OCI-LY1 (cell line): ENCODE measurements at regions not wholly inside any gene's neighbourhood (a gene's known extent, or its start where the extent isn't known, plus 50 kb on each side); places are given as distances from the start of the nearest gene placed in this dataset.

ENCODE experiments used
- H2AFZ ChIP-seq: fragments of 200-600 bp; sonication (generic), shearing (Covaris generic); 2 replicates; pipeline ENCODE4 v1.6.0; 2014; ENCODE audit warnings: antibody characterized with exemption, mild to moderate bottlenecking, low read length
- H3F3A ChIP-seq: fragments of 200-600 bp; sonication (generic), shearing (Covaris generic); 2 replicates; pipeline ENCODE4 v1.6.0; 2014; ENCODE audit warnings: mild to moderate bottlenecking, antibody characterized with exemption, low read length, moderate library complexity; ENCODE audit not compliant: insufficient read depth
- H3K27ac ChIP-seq: fragments of 200-600 bp; sonication (generic); 2 replicates; pipeline ENCODE4 v1.5.1; 2014; ENCODE audit warnings: low read length, mixed run types, mild to moderate bottlenecking, low read depth; ENCODE audit not compliant: poor library complexity, severe bottlenecking
- H3K27me3 ChIP-seq: fragments of 200-600 bp; sonication (generic); 2 replicates; pipeline ENCODE4 v1.6.0; 2014; ENCODE audit warnings: antibody characterized with exemption, mild to moderate bottlenecking, low read length, moderate library complexity; ENCODE audit not compliant: insufficient read depth
- H3K36me3 ChIP-seq: fragments of 200-600 bp; sonication (generic); 2 replicates; pipeline ENCODE4 v1.6.1; 2014; ENCODE audit warnings: mild to moderate bottlenecking, antibody characterized with exemption, low read length, moderate library complexity, mixed read lengths; ENCODE audit not compliant: insufficient read depth
- H3K4me1 ChIP-seq: fragments of 200-600 bp; sonication (generic); 2 replicates; pipeline ENCODE4 v1.5.1; 2014; ENCODE audit warnings: mild to moderate bottlenecking, low read length, moderate library complexity; ENCODE audit not compliant: insufficient read depth, severe bottlenecking
- H3K4me2 ChIP-seq: fragments of 200-600 bp; sonication (generic), shearing (Covaris generic); 2 replicates; pipeline ENCODE4 v1.6.1; 2014; ENCODE audit warnings: low read length
- H3K4me3 ChIP-seq: fragments of 200-600 bp; sonication (generic); 2 replicates; pipeline ENCODE4 v1.5.1; 2014; ENCODE audit warnings: low read length, low read depth, mild to moderate bottlenecking, mixed read lengths; ENCODE audit not compliant: poor library complexity, severe bottlenecking
- H3K79me2 ChIP-seq: fragments of 200-600 bp; shearing (Covaris generic); 2 replicates; pipeline ENCODE4 v1.6.1; 2016; ENCODE audit warnings: mixed run types, low read length, mixed read lengths; ENCODE audit not compliant: insufficient read depth
- H3K9ac ChIP-seq: fragments of 200-600 bp; sonication (generic), shearing (Covaris generic); 2 replicates; pipeline ENCODE4 v1.6.1; 2014; ENCODE audit warnings: mild to moderate bottlenecking, low read length, mixed read lengths
- H3K9me2 ChIP-seq: fragments of 200-600 bp; sonication (generic), shearing (Covaris generic); 2 replicates; pipeline ENCODE4 v1.6.1; 2014; ENCODE audit warnings: low read depth, mild to moderate bottlenecking, low read length, mixed read lengths
- H3K9me3 ChIP-seq: fragments of 200-600 bp; shearing (Covaris generic); 2 replicates; pipeline ENCODE4 v1.6.1; 2014; ENCODE audit warnings: low read length, mixed read lengths
- H4K20me1 ChIP-seq: fragments of 200-600 bp; sonication (generic), shearing (Covaris generic); 2 replicates; pipeline ENCODE4 v1.6.0; 2016; ENCODE audit warnings: mild to moderate bottlenecking, low read length; ENCODE audit not compliant: insufficient read depth
- EZH2 ChIP-seq: fragments of 200-600 bp; sonication (generic), shearing (Covaris generic); IDR thresholded peaks from 2 replicates; pipeline ENCODE4 v1.8.0; 2017; ENCODE audit warnings: borderline replicate concordance, mixed run types, mild to moderate bottlenecking, antibody characterized with exemption, low read length, moderate library complexity, mixed read lengths
- TF ChIP-seq, protein P1 (sequence below): fragments of 200-600 bp; sonication (generic), shearing (Covaris generic); IDR thresholded peaks from 2 replicates; pipeline ENCODE4 v1.5.1; 2017; ENCODE audit warnings: mild to moderate bottlenecking, antibody characterized with exemption, low read length, moderate library complexity, mixed read lengths

DNA sequence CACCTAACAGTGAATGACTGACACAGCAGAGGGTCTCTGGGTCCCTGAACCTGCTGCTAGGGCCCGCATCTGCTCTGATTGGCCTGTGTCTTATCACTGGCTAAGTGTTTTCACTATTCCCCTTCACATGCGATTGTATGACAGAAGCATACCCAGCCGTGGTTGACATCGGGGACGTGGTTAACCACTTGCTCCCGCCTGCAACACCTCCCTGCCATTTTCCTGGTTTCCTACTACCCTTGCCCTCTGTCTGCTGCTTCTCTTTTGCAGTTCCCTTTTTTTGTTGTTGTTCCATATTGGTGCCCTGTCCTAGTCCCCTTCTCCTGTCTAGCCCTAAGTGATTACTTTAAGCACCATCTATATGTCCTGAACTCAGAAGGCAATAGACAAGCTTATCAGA lies 177.0 kb downstream of the RGS9 start:
- H3F3A ChIP-seq = no peaks in the 10 kb centered on the region
- H2AFZ ChIP-seq = no peak overlapping the region
- no peak overlapping the region for H3K9ac ChIP-seq
- TF ChIP-seq EZH2 = no peak
- TF ChIP-seq, protein P1, sequence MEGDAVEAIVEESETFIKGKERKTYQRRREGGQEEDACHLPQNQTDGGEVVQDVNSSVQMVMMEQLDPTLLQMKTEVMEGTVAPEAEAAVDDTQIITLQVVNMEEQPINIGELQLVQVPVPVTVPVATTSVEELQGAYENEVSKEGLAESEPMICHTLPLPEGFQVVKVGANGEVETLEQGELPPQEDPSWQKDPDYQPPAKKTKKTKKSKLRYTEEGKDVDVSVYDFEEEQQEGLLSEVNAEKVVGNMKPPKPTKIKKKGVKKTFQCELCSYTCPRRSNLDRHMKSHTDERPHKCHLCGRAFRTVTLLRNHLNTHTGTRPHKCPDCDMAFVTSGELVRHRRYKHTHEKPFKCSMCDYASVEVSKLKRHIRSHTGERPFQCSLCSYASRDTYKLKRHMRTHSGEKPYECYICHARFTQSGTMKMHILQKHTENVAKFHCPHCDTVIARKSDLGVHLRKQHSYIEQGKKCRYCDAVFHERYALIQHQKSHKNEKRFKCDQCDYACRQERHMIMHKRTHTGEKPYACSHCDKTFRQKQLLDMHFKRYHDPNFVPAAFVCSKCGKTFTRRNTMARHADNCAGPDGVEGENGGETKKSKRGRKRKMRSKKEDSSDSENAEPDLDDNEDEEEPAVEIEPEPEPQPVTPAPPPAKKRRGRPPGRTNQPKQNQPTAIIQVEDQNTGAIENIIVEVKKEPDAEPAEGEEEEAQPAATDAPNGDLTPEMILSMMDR = no peak
- no peak overlapping the region for H3K4me2 ChIP-seq
- no peak overlapping the region for H3K27ac ChIP-seq
- no peaks in the 10 kb centered on the region for H3K36me3 ChIP-seq
- H3K4me1 ChIP-seq = no peaks in the 10 kb centered on the region
- no peaks in the 10 kb centered on the region for H3K9me2 ChIP-seq
- H3K9me3 ChIP-seq = no peaks in the 10 kb centered on the region
- no peaks in the 10 kb centered on the region for H3K27me3 ChIP-seq
- no peak overlapping the region for H3K4me3 ChIP-seq
- no peaks in the 10 kb centered on the region for H3K79me2 ChIP-seq
- no peaks in the 10 kb centered on the region for H4K20me1 ChIP-seq

DNA sequence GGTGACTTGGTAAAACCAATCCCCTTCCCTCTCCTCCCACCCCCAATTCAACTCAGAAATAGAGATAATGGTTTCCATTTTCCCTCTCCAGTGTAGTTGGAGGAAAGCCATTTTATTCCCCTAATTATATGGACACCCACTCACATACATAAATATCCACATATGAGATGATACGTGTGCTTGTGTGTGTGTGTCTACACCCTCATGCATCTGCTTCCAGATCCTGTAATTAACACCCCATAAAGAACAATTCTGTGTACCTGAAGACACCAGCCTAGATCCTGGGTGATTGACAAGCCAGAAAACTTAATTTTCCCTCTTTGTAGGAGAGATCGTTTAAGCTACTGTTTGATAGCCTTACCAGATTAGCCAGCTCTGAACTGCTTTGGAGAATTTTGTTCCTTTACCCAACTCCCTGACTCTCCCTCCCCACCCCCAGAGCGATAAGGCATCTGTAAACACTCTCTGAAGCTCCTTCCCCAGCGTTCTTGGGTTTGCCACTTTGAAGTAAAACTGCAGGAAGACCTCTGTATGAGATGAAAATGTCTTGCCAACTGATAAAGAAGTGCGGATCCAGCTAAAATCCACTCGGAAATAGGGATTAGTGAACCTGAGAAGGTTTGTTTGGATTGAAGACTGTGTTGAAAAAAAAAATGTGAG lies 175.7 kb downstream of the RGS9 start:
- Histone ChIP-seq H3K4me1 (no peaks in the 10 kb centered on the region), H4K20me1 (no peaks in the 10 kb centered on the region), H3K27ac (no peak overlapping the region), H3K4me2 (no peak overlapping the region), H3K4me3 (no peak overlapping the region), H3K9ac (no peak overlapping the region), H3F3A (no peaks in the 10 kb centered on the region), H3K79me2 (no peaks in the 10 kb centered on the region), H3K9me2 (no peaks in the 10 kb centered on the region), H2AFZ (no peak overlapping the region), H3K36me3 (no peaks in the 10 kb centered on the region), H3K27me3 (no peaks in the 10 kb centered on the region), H3K9me3 (no peaks in the 10 kb centered on the region)
- TF ChIP-seq, protein P1 = no peak
- TF ChIP-seq EZH2 = no peak

DNA sequence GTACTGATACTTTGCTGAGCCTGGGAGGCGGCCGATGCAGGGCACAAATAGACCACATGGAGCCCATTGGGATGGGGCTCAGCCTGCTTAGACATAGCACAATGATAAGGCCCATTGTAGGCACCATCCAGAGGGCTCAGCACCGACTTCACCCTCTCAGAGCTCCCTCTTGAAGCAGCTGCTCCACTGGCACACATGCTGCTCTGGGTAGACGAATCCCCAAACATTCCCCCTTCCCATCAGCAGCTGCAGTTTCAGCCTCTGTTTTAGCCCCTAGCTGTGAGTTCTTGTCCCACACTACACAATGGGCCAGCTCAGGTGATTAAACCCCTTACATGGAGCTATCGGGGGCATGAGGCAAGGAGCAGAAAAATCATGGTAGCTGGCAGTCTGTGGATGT lies 174.1 kb downstream of the RGS9 start:
- Histone ChIP-seq H3K9ac (no peak overlapping the region), H3K36me3 (no peaks in the 10 kb centered on the region), H3K79me2 (no peaks in the 10 kb centered on the region), H3K4me1 (no peaks in the 10 kb centered on the region), H3K4me3 (no peak overlapping the region), H2AFZ (no peak overlapping the region), H4K20me1 (no peaks in the 10 kb centered on the region), H3K4me2 (no peak overlapping the region), H3F3A (no peaks in the 10 kb centered on the region), H3K27ac (no peak overlapping the region), H3K27me3 (no peaks in the 10 kb centered on the region), H3K9me3 (no peaks in the 10 kb centered on the region), H3K9me2 (no peaks in the 10 kb centered on the region)
- TF ChIP-seq, protein P1 = no peak
- TF ChIP-seq EZH2 = no peak
